HG02763 (cell line): ENCODE measurements at regions not wholly inside any gene's neighbourhood (a gene's known extent, or its start where the extent isn't known, plus 50 kb on each side); places are given as distances from the start of the nearest gene placed in this dataset.
"Not testable (repeated sequence)": the region's sequence is repeated elsewhere in the genome, so short reads cannot be mapped to it uniquely, and the experiment has no call there.

ENCODE experiments used
- ATAC-seq: cut with Tn5 transposase; IDR thresholded peaks from one replicate; pipeline ENCODE4 v1.9.1; 2021; ENCODE audit warnings: mild to moderate bottlenecking, moderate library complexity; ENCODE audit not compliant: unreplicated experiment

GRCh38 chr6:11411593-11411992 is 126.0 kb upstream of the TMEM170B start:
- no peak for ATAC-seq

- no peak for ATAC-seq
These were observed 126.8 kb upstream of the TMEM170B start for GRCh38 chr6:11410539-11411307.

GRCh38 chr6:11409371-11409770 is 128.2 kb upstream of the TMEM170B start:
- ATAC-seq = no peak

GRCh38 chr6:11407414-11407813 is 130.1 kb upstream of the TMEM170B start:
- ATAC-seq = no peak

- ATAC-seq = no peak
These were observed 132.7 kb upstream of the TMEM170B start for GRCh38 chr6:11404838-11405237.

GRCh38 chr6:11404081-11404480 is 133.5 kb upstream of the TMEM170B start:
- no peak for ATAC-seq

- ATAC-seq = no peak
These were observed 134.4 kb upstream of the TMEM170B start for GRCh38 chr6:11403035-11403601.

- not testable (repeated sequence) for ATAC-seq
These were observed 135.0 kb upstream of the TMEM170B start for GRCh38 chr6:11402581-11402980.

GRCh38 chr6:11401954-11402353 is 135.6 kb upstream of the TMEM170B start:
- ATAC-seq = not testable (repeated sequence)

GRCh38 chr6:11398451-11399326 is 138.9 kb upstream of the TMEM170B start:
- ATAC-seq = no peak

GRCh38 chr6:11397622-11398450 is 139.7 kb upstream of the TMEM170B start:
- no peak for ATAC-seq

- ATAC-seq = no peak
These were observed 140.7 kb upstream of the TMEM170B start for GRCh38 chr6:11396860-11397259.

GRCh38 chr6:11393713-11394627 is 143.6 kb upstream of the TMEM170B start:
- ATAC-seq = no peak

GRCh38 chr6:11392778-11393507 is 144.6 kb upstream of the TMEM170B start:
- no peak for ATAC-seq

GRCh38 chr6:11391934-11392777 is 145.4 kb upstream of the TMEM170B start:
- ATAC-seq = no peak

- no peak for ATAC-seq
These were observed 147.6 kb upstream of the TMEM170B start for GRCh38 chr6:11389977-11390376.

GRCh38 chr6:11388983-11389944 is 148.3 kb upstream of the TMEM170B start:
- no peak for ATAC-seq
